GM12878 (cell line): ENCODE measurements at regions not wholly inside any gene's neighbourhood (a gene's known extent, or its start where the extent isn't known, plus 50 kb on each side); places are given as distances from the start of the nearest gene placed in this dataset.

Experiments used
- ATAC-seq: fragments of 200-7000 bp; cut with Tn5 transposase; 3 replicates; pipeline ENCODE4 v1.9.1; 2020; ENCODE audit warnings: mild to moderate bottlenecking, moderate library complexity
- BruUV-seq: library from RNA; stranded (reverse); fragments of 400-500 nt; replicated peaks from 2 replicates; lab custom pipeline; 2021; lab: Mats Ljungman, UMichigan
- CTCF ChIA-PET: fragments of 300-600 bp; sonication (Branson Sonifier 250); formaldehyde crosslinking; extraction: SDS; loops from one replicate; lab custom pipeline; 2021; ENCODE audit warnings: inconsistent platforms; lab: Yijun Ruan, JAX
- POLR2A ChIA-PET: fragments of 350-600 bp; formaldehyde crosslinking; extraction: SDS; loops from one replicate; lab custom pipeline; 2021; ENCODE audit warnings: inconsistent platforms; lab: Charles Lee
- RAD21 ChIA-PET: fragments of 300-600 bp; sonication (Branson Sonifier 250); formaldehyde crosslinking; loops from one replicate; lab custom pipeline; 2023; ENCODE audit warnings: antibody characterized with exemption; ENCODE audit not compliant: unreplicated experiment; lab: Charles Lee
- SMC1A ChIA-PET: fragments of 300-600 bp; sonication (Branson Sonifier 250); formaldehyde crosslinking; loops from one replicate; lab custom pipeline; 2023; ENCODE audit not compliant: unreplicated experiment, uncharacterized antibody; lab: Charles Lee
- DNase-seq: peaks from one replicate; pipeline ENCODE4 v3.0.0-alpha.2; 2011; ENCODE audit warnings: low read depth, low spot score
- FAIRE-seq: peaks from 3 replicates; lab custom pipeline; 2011; peaks lifted over from hg19 to GRCh38; lab: Jason Lieb, UNC
- H2AFZ ChIP-seq: 2 replicates; pipeline ENCODE4 v1.6.0; 2011; ENCODE audit warnings: low read depth, low read length, control low read depth; ENCODE audit not compliant: control insufficient read depth
- H3K27ac ChIP-seq: 2 replicates; pipeline ENCODE4 v1.5.1; 2011; ENCODE audit warnings: control low read depth; ENCODE audit not compliant: control insufficient read depth, insufficient read depth
- H3K27me3 ChIP-seq, 2 experiments: replicated peaks in 1 of 2; 2 replicates each; pipeline versions ENCODE4 v1.6.0 to v1.6.1; 2011; ENCODE audit warnings: low read length in 1 of 2; ENCODE audit not compliant: control insufficient read depth in 2 of 2, insufficient read depth in 2 of 2
- H3K36me3 ChIP-seq, 2 experiments: 2 replicates each; pipeline ENCODE4 v1.5.1; 2011; ENCODE audit warnings: low read length in 1 of 2; ENCODE audit not compliant: control insufficient read depth in 2 of 2, insufficient read depth in 2 of 2
- H3K4me1 ChIP-seq: 2 replicates; pipeline ENCODE4 v1.6.1; 2011; ENCODE audit warnings: mild to moderate bottlenecking, low read length, moderate library complexity, mixed read lengths; ENCODE audit not compliant: control insufficient read depth, insufficient read depth
- H3K4me2 ChIP-seq: 2 replicates; pipeline ENCODE4 v1.6.0; 2011; ENCODE audit warnings: control low read depth; ENCODE audit not compliant: control insufficient read depth, insufficient read depth
- H3K4me3 ChIP-seq: fragments of 200-600 bp; sonication (generic); 2 replicates; pipeline ENCODE4 v1.5.1; 2016
- H3K79me2 ChIP-seq: 2 replicates; pipeline ENCODE4 v1.6.0; 2011; ENCODE audit warnings: low read length; ENCODE audit not compliant: control insufficient read depth, insufficient read depth
- H3K9ac ChIP-seq: 2 replicates; pipeline ENCODE4 v1.8.0; 2011; ENCODE audit warnings: low read length, control low read depth, mixed read lengths; ENCODE audit not compliant: control insufficient read depth, insufficient read depth
- H3K9me3 ChIP-seq: replicated peaks from 3 replicates; pipeline ENCODE4 v1.5.1; 2011; ENCODE audit warnings: mild to moderate bottlenecking, low read length; ENCODE audit not compliant: control insufficient read depth, insufficient read depth
- H4K20me1 ChIP-seq: 2 replicates; pipeline ENCODE4 v1.6.0; 2011; ENCODE audit not compliant: control insufficient read depth, insufficient read depth
- DPF2 ChIP-seq: fragments of 450-650 bp; IDR thresholded peaks from 2 replicates; pipeline ENCODE4 v1.6.1; 2017; ENCODE audit warnings: mild to moderate bottlenecking
- ESRRA ChIP-seq: IDR thresholded peaks from 2 replicates; pipeline ENCODE4 v1.6.1; 2012; ENCODE audit warnings: mild to moderate bottlenecking, low read length, improper control_type of control experiment
- IKZF2 ChIP-seq, 2 experiments: fragments of 450-650 bp; IDR thresholded peaks; 2 replicates each; pipeline ENCODE4 v1.6.1; 2017; ENCODE audit warnings: mild to moderate bottlenecking in 2 of 2, moderate library complexity in 2 of 2
- NFYB ChIP-seq: IDR thresholded peaks from 2 replicates; pipeline ENCODE4 v1.6.1; 2011; ENCODE audit warnings: low read depth, mild to moderate bottlenecking, low read length, improper control_type of control experiment, moderate library complexity; ENCODE audit not compliant: insufficient read depth
- POLR2AphosphoS5 ChIP-seq: IDR thresholded peaks from 2 replicates; pipeline ENCODE4 v1.6.1; 2011; ENCODE audit warnings: mild to moderate bottlenecking, low read length, inconsistent platforms
- WGBS: methylation state at CpG from one replicate; pipeline ENCODE4 v1.1.6; 2016; ENCODE audit warnings: low lambda C conversion rate; ENCODE audit not compliant: insufficient replicate concordance, insufficient coverage; ENCODE audit errors: missing lambda C conversion rate; 5-methylcytosine and 5-hydroxymethylcytosine counted together
- in situ Hi-C: fragments of 300-500 bp; cut with MboI; formaldehyde crosslinking; loops from 9 replicates; pipeline ENCODE4 v1.14.3; 2018; ENCODE audit warnings: mixed read lengths
- intact Hi-C: fragments of 100-400 bp; cut with micrococcal nuclease; formaldehyde crosslinking; loops from one replicate; pipeline ENCODE4 v1.14.2; 2022; ENCODE audit not compliant: unreplicated experiment
- TF ChIP-seq, protein P1 (sequence below): fragments of 450-650 bp; IDR thresholded peaks from 2 replicates; pipeline ENCODE4 v1.6.1; 2017; ENCODE audit warnings: antibody characterized with exemption, mild to moderate bottlenecking, moderate library complexity

DNA sequence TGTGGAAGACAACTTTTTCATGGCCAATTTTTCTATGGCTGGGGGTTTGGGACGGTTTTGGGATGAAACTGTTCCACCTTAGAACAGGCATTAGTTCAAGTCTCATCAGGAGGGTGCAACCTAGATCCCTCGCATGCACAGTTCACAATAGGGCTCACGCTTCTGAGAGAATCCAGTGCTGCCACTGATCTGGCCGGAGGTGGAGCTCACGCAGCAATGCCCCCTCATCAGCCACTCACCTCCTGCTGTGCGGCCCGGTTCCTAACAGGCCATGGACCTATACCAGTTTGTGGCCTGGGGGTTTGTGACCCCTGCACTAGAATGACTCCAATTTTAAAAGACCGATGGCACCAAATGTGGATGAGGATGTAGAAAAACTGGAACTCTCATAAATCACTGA, 127.2 kb upstream of the IER5L start:
- intact Hi-C loops, result no loop called here
- Histone ChIP-seq H3K4me2 (no peak overlapping the region), H3K4me3 (no peak overlapping the region), H3K4me1 (no peaks in the 10 kb centered on the region), H3K27me3 (peaks cover 0 to 3% of the 10 kb centered on the region in 2 experiments; a peak in 3 of 4 replicates), H3K79me2 (no peaks in the 10 kb centered on the region), H3K27ac (no peak overlapping the region), H3K36me3 (no peaks in the 10 kb centered on the region), H2AFZ (no peak overlapping the region), H3K9ac (no peak overlapping the region), H4K20me1 (no peaks in the 10 kb centered on the region), H3K9me3 (peaks cover 4% of the 10 kb centered on the region; the same call in 2 of the 3 replicates)
- in situ Hi-C loops, result no loop called here
- ChIA-PET SMC1A (no interaction called here), CTCF (no interaction called here), POLR2A (no interaction called here), RAD21 (no interaction called here)
- no peak for ATAC-seq
- no peak for TF ChIP-seq ESRRA
- no peak for TF ChIP-seq DPF2
- no peak for TF ChIP-seq IKZF2 (IDR thresholded peaks at IDR 0.05)
- no peak for TF ChIP-seq NFYB
- TF ChIP-seq, protein P1, sequence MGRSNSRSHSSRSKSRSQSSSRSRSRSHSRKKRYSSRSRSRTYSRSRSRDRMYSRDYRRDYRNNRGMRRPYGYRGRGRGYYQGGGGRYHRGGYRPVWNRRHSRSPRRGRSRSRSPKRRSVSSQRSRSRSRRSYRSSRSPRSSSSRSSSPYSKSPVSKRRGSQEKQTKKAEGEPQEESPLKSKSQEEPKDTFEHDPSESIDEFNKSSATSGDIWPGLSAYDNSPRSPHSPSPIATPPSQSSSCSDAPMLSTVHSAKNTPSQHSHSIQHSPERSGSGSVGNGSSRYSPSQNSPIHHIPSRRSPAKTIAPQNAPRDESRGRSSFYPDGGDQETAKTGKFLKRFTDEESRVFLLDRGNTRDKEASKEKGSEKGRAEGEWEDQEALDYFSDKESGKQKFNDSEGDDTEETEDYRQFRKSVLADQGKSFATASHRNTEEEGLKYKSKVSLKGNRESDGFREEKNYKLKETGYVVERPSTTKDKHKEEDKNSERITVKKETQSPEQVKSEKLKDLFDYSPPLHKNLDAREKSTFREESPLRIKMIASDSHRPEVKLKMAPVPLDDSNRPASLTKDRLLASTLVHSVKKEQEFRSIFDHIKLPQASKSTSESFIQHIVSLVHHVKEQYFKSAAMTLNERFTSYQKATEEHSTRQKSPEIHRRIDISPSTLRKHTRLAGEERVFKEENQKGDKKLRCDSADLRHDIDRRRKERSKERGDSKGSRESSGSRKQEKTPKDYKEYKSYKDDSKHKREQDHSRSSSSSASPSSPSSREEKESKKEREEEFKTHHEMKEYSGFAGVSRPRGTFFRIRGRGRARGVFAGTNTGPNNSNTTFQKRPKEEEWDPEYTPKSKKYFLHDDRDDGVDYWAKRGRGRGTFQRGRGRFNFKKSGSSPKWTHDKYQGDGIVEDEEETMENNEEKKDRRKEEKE, result no peak
- TF ChIP-seq POLR2AphosphoS5, result no peak
- no peak for FAIRE-seq
- 43% methylated on average over 8 of the region's 8 CpGs for WGBS
- BruUV-seq, result no TSS peak
- DNase-seq, result no peak
